Peyer's patch (tissue), 4 donors: ENCODE measurements at regions not wholly inside any gene's neighbourhood (a gene's known extent, or its start where the extent isn't known, plus 50 kb on each side); places are given as distances from the start of the nearest gene placed in this dataset.

Experiments used
- POLR2A ChIP-seq, 2 donors: fragments of 450-650 bp; IDR thresholded peaks; one replicate each; pipeline ENCODE4 v1.5.1; 2017; ENCODE audit warnings: antibody characterized with exemption in 2 of 2, mild to moderate bottlenecking in 2 of 2, moderate library complexity in 2 of 2
- TF ChIP-seq, protein P1 (sequence below), 6 experiments: fragments of 450-650 bp in 4 of 6; fragments of 200-600 bp in 2 of 6; sonication (generic) in 1 of 6; IDR thresholded peaks; one replicate each; pipeline ENCODE4 v1.5.1; 2017 to 2019; ENCODE audit warnings: antibody characterized with exemption in 6 of 6, mild to moderate bottlenecking in 3 of 6, moderate library complexity in 1 of 6

DNA sequence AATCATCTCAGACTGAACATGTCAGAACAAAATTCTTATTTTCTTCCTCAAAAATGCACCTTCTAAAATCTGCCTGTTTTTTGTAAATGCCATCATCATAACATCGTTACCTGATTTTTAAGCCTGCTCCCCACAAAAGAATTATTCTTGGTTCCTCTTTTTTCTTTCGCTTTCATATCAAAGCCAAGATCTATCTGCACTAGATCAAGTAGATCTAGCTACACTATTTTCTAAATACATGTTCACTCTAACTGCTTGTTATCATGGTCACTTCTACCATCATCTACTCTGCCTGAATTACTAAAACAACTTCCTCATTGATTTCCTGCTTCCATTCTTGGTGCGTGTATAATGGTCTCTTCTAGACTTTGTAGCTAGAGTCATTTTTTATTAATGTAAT lies 217.7 kb downstream of the ARPP21 start:
- TF ChIP-seq POLR2A (IDR thresholded peaks at IDR 0.05): no peak
- TF ChIP-seq, protein P1, sequence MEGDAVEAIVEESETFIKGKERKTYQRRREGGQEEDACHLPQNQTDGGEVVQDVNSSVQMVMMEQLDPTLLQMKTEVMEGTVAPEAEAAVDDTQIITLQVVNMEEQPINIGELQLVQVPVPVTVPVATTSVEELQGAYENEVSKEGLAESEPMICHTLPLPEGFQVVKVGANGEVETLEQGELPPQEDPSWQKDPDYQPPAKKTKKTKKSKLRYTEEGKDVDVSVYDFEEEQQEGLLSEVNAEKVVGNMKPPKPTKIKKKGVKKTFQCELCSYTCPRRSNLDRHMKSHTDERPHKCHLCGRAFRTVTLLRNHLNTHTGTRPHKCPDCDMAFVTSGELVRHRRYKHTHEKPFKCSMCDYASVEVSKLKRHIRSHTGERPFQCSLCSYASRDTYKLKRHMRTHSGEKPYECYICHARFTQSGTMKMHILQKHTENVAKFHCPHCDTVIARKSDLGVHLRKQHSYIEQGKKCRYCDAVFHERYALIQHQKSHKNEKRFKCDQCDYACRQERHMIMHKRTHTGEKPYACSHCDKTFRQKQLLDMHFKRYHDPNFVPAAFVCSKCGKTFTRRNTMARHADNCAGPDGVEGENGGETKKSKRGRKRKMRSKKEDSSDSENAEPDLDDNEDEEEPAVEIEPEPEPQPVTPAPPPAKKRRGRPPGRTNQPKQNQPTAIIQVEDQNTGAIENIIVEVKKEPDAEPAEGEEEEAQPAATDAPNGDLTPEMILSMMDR (IDR thresholded peaks at IDR 0.05): no peak
